ENCODE measurements at regions not wholly inside any gene's neighbourhood (a gene's known extent, or its start where the extent isn't known, plus 50 kb on each side); places are given as distances from the start of the nearest gene placed in this dataset.

- no peak for TF ChIP-seq EZH2 (IDR thresholded peaks at IDR 0.05; ENCODE audit: low read depth)
- TF ChIP-seq CTCF (conservative IDR thresholded peaks at IDR 0.05), result no peak
Measured at GRCh38 chr2:4416431-4416830, 713.1 kb downstream of the DCDC2C start.
